Chondrocyte (in vitro differentiated cells): ENCODE measurements at regions not wholly inside any gene's neighbourhood (a gene's known extent, or its start where the extent isn't known, plus 50 kb on each side); places are given as distances from the start of the nearest gene placed in this dataset.

Source experiments
- DNase-seq: peaks from one replicate; pipeline ENCODE4 v3.0.0; 2021; ENCODE audit warnings: mixed read lengths, low spot score
- H3K27ac Mint-ChIP-seq: one replicate; pipeline ENCODE4 v1.8.0; 2021; ENCODE audit warnings: mild to moderate bottlenecking, moderate library complexity, mixed read lengths; ENCODE audit not compliant: unreplicated experiment
- H3K27me3 Mint-ChIP-seq: 2 replicates; pipeline ENCODE4 v1.8.0; 2021; ENCODE audit warnings: low read depth, mixed read lengths
- H3K36me3 Mint-ChIP-seq: 2 replicates; pipeline ENCODE4 v1.8.0; 2021; ENCODE audit warnings: low read depth, mixed read lengths
- H3K4me1 Mint-ChIP-seq: 2 replicates; pipeline ENCODE4 v1.8.0; 2021; ENCODE audit warnings: low read depth, mild to moderate bottlenecking, mixed read lengths
- H3K4me3 Mint-ChIP-seq: one replicate; pipeline ENCODE4 v1.8.0; 2021; ENCODE audit warnings: mild to moderate bottlenecking, moderate library complexity, mixed read lengths; ENCODE audit not compliant: unreplicated experiment
- H3K9me3 Mint-ChIP-seq: 2 replicates; pipeline ENCODE4 v1.8.0; 2021; ENCODE audit warnings: low read depth, mixed read lengths
- TF ChIP-seq, protein P1 (sequence below): fragments of 200-600 bp; sonication (generic); IDR thresholded peaks from 2 replicates; pipeline ENCODE4 v1.5.0; 2021; ENCODE audit warnings: antibody characterized with exemption, mild to moderate bottlenecking, moderate library complexity

DNA sequence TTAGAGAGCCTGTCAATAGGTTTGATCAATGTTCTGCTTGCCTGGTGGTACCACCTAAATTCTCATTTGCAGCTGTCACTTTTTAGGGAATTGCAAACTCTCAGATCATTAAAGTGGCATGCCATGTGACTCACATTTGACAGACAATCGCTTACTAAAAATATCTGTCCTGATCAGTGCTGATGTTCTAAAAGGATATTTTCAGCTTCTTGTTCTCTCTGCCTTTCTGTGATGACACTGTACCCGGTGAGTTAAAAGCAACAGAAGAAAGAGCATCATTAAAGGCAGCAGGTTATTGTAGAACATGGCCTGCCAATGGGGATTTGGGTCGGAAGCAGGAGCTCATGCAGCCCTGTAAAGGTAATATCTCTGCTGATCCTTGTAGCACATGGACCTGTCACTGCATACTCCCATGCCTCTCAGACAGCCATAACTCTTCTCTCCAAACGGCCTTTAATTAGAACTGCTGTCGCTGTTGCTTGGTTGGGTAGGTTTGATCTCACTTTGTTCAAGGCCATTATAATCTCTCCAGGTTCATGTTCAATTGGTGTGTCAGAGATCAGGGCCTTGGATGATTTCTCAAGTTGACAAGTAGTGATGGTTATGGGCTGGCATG lies 441.3 kb upstream of the DEPDC1 start:
- no peak for DNase-seq
- TF ChIP-seq, protein P1, sequence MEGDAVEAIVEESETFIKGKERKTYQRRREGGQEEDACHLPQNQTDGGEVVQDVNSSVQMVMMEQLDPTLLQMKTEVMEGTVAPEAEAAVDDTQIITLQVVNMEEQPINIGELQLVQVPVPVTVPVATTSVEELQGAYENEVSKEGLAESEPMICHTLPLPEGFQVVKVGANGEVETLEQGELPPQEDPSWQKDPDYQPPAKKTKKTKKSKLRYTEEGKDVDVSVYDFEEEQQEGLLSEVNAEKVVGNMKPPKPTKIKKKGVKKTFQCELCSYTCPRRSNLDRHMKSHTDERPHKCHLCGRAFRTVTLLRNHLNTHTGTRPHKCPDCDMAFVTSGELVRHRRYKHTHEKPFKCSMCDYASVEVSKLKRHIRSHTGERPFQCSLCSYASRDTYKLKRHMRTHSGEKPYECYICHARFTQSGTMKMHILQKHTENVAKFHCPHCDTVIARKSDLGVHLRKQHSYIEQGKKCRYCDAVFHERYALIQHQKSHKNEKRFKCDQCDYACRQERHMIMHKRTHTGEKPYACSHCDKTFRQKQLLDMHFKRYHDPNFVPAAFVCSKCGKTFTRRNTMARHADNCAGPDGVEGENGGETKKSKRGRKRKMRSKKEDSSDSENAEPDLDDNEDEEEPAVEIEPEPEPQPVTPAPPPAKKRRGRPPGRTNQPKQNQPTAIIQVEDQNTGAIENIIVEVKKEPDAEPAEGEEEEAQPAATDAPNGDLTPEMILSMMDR = no peak
- Mint-ChIP-seq H3K4me3 (no peak overlapping the region), H3K36me3 (no peaks in the 10 kb centered on the region), H3K27ac (no peak overlapping the region), H3K9me3 (peaks cover 3% of the 10 kb centered on the region), H3K27me3 (peaks cover 3% of the 10 kb centered on the region), H3K4me1 (no peaks in the 10 kb centered on the region)

DNA sequence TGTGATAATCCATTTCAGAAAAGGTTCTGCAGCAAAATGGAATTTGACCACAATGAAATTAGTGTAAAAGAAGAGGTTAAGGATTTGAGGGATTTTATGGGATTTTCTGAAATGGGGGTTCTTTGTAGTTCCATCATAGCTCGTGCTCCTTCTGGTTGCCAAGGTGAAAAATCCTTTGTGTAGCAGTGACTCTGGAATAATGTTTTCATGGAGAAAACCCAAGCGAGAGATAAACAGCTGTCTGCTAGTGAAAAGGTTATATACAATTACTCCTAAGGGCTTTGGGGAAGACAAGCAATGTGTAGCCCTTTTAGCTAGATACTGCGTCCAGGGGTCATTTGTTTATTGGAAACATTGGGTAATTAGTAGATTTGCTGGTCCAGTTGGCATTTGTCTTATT lies 453.2 kb upstream of the DEPDC1 start:
- Mint-ChIP-seq H3K4me1 (no peaks in the 10 kb centered on the region), H3K36me3 (no peaks in the 10 kb centered on the region), H3K27ac (no peak overlapping the region), H3K4me3 (no peak overlapping the region), H3K27me3 (no peaks in the 10 kb centered on the region), H3K9me3 (peaks cover 2% of the 10 kb centered on the region)
- TF ChIP-seq, protein P1 = no peak
- DNase-seq = no peak

DNA sequence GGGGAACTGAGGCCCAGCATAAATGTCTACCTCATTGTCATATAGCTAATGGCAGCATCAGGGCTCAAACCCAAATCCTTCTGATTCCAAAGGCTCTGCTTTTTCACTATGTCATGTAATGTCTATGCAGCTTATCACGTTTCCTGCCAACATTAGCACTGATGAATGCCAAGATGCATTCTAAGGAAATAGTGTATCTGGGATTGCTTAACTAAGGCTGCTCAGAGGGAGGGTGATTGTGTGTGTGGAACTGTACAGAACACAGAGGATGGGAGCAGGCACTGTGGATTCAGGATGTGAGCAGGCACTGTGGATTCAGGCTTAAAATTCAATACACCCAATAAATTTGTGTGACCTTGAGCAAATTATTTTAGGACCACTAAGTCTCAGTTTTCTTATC lies 456.4 kb upstream of the DEPDC1 start:
- TF ChIP-seq, protein P1 = no peak
- no peak overlapping the region for H3K27ac Mint-ChIP-seq
- H3K9me3 Mint-ChIP-seq = peaks cover 2% of the 10 kb centered on the region
- no peaks in the 10 kb centered on the region for H3K27me3 Mint-ChIP-seq
- no peaks in the 10 kb centered on the region for H3K4me1 Mint-ChIP-seq
- DNase-seq = no peak
- no peak overlapping the region for H3K4me3 Mint-ChIP-seq
- H3K36me3 Mint-ChIP-seq = no peaks in the 10 kb centered on the region

DNA sequence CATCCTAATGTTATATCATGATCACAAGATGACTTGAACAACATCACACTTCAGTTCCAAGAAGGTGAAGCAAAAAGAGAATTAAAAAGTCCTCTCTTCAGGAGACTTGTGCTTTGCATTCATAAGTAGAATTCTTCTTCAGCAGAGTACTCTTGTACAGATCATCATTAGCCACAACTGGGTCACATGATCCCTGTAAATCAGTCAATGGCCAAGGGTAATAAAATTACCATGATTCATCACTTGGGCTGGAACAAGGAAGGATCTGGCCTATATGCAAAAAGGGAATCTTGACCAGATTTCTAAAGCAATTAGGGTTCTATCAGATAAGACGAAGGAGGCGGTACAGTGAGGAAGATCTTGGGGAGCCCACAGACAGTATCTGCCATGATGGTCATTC lies 458.0 kb upstream of the DEPDC1 start:
- no peaks in the 10 kb centered on the region for H3K36me3 Mint-ChIP-seq
- H3K4me3 Mint-ChIP-seq = no peak overlapping the region
- TF ChIP-seq, protein P1 = no peak
- H3K27me3 Mint-ChIP-seq = no peaks in the 10 kb centered on the region
- no peaks in the 10 kb centered on the region for H3K4me1 Mint-ChIP-seq
- peaks cover 2% of the 10 kb centered on the region for H3K9me3 Mint-ChIP-seq
- DNase-seq = no peak
- no peak overlapping the region for H3K27ac Mint-ChIP-seq

DNA sequence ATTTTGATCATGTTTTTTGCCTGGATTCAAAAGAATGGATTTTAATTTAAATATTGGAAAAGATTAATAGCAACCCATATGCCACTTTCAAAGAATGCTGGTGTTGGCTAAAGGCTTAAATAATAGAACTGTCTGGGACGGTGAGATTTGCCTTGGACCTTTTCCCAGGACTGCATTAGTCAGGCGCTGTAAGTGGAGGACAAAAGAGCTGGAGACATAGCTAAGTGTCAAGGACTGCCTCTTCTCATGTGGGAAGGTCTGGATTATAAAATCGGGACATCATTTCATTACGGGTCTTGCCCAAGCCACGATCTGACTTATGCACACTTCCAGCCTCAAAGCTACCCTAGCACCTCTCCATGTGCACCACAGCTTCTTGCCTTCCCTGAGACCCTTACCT lies 458.5 kb upstream of the DEPDC1 start:
- no peaks in the 10 kb centered on the region for H3K36me3 Mint-ChIP-seq
- H3K27me3 Mint-ChIP-seq = no peaks in the 10 kb centered on the region
- H3K4me3 Mint-ChIP-seq = no peak overlapping the region
- no peak overlapping the region for H3K27ac Mint-ChIP-seq
- no peaks in the 10 kb centered on the region for H3K4me1 Mint-ChIP-seq
- DNase-seq = no peak
- H3K9me3 Mint-ChIP-seq = peaks cover 2% of the 10 kb centered on the region
- TF ChIP-seq, protein P1 = no peak
